OCI-LY7 (cell line): ENCODE measurements at regions not wholly inside any gene's neighbourhood (a gene's known extent, or its start where the extent isn't known, plus 50 kb on each side); places are given as distances from the start of the nearest gene placed in this dataset.

Experiments
- CTCF ChIP-seq: fragments of 200-600 bp; sonication (generic); conservative IDR thresholded peaks from 2 replicates; pipeline ENCODE4 v1.5.1; 2014; ENCODE audit warnings: mild to moderate bottlenecking, antibody characterized with exemption, low read length, moderate library complexity, mixed read lengths
- EZH2phosphoT487 ChIP-seq: fragments of 200-600 bp; sonication (generic); IDR thresholded peaks from 2 replicates; pipeline ENCODE4 v1.6.1; 2018; ENCODE audit warnings: low read depth, borderline replicate concordance, mild to moderate bottlenecking, mixed run types, antibody characterized with exemption, low read length, moderate library complexity, mixed read lengths

GRCh38 chr2:88236666-88237065, 66.5 kb downstream of the THNSL2 start:
- TF ChIP-seq CTCF (no peak), EZH2phosphoT487 (no peak)
